ENCODE measurements at regions not wholly inside any gene's neighbourhood (a gene's known extent, or its start where the extent isn't known, plus 50 kb on each side); places are given as distances from the start of the nearest gene placed in this dataset.

- TF ChIP-seq EZH2 (IDR thresholded peaks at IDR 0.05; ENCODE audit: borderline replicate concordance) (no peak), CTCF (IDR thresholded peaks at IDR 0.05; ENCODE audit: poor library complexity) (no peak)
Observed at GRCh38 chr1:90795431-90795830, 78.3 kb upstream of the BARHL2 start.
